GM20000 (cell line): ENCODE measurements at regions not wholly inside any gene's neighbourhood (a gene's known extent, or its start where the extent isn't known, plus 50 kb on each side); places are given as distances from the start of the nearest gene placed in this dataset.
"Not testable (repeated sequence)": the region's sequence is repeated elsewhere in the genome, so short reads cannot be mapped to it uniquely, and the experiment has no call there.

Experiments used
- DNase-seq: peaks from one replicate; pipeline ENCODE4 v3.0.0; 2012; ENCODE audit warnings: low spot score
- CTCF ChIP-seq: IDR thresholded peaks from 2 replicates; pipeline ENCODE4 v1.5.1; 2012; ENCODE audit warnings: mild to moderate bottlenecking, control low read depth; ENCODE audit errors: extremely low read depth, missing control alignments

- DNase-seq = no peak
- no peak for TF ChIP-seq CTCF
Measured at GRCh38 chr2:239651859-239652258, 251.0 kb upstream of the HDAC4 start.

GRCh38 chr2:239650674-239651073 is 249.9 kb upstream of the HDAC4 start:
- no peak for TF ChIP-seq CTCF
- DNase-seq = no peak

GRCh38 chr2:239649309-239649708 is 248.5 kb upstream of the HDAC4 start:
- no peak for DNase-seq
- TF ChIP-seq CTCF = no peak

GRCh38 chr2:239648607-239649006 is 247.8 kb upstream of the HDAC4 start:
- no peak for TF ChIP-seq CTCF
- no peak for DNase-seq

GRCh38 chr2:239647052-239647819 is 246.4 kb upstream of the HDAC4 start:
- no peak for DNase-seq
- no peak for TF ChIP-seq CTCF

- no peak for DNase-seq
- TF ChIP-seq CTCF = no peak
Measured at GRCh38 chr2:239646184-239646583, 245.4 kb upstream of the HDAC4 start.

- DNase-seq = not testable (repeated sequence)
Measured at GRCh38 chr2:239644594-239644993, 243.8 kb upstream of the HDAC4 start.

GRCh38 chr2:239644011-239644410 is 243.2 kb upstream of the HDAC4 start:
- no peak for DNase-seq
- no peak for TF ChIP-seq CTCF
